Uterus (tissue), 3 donors: ENCODE measurements at regions not wholly inside any gene's neighbourhood (a gene's known extent, or its start where the extent isn't known, plus 50 kb on each side); places are given as distances from the start of the nearest gene placed in this dataset.

Source experiments
- DNase-seq, 2 donors: peaks; one replicate each; pipeline ENCODE4 v3.0.0-alpha.2; 2019 to 2020
- H3K27ac ChIP-seq, 2 donors: fragments of 200-600 bp; sonication (generic); 1 replicate in 1 of 2; 2 replicates in 1 of 2; pipeline ENCODE4 v1.5.1; 2016 to 2018
- H3K27me3 ChIP-seq, 2 donors: fragments of 200-600 bp; sonication (generic); one replicate each; pipeline ENCODE4 v1.5.1; 2018 to 2019; ENCODE audit warnings: control low read depth in 1 of 2
- H3K36me3 ChIP-seq, 2 donors: fragments of 200-600 bp; sonication (generic); one replicate each; pipeline ENCODE4 v1.5.1; 2019; ENCODE audit warnings: control low read depth in 1 of 2
- H3K4me1 ChIP-seq, 2 donors: fragments of 200-600 bp; sonication (generic); one replicate each; pipeline ENCODE4 v1.5.1; 2018 to 2019; ENCODE audit warnings: control low read depth in 1 of 2
- H3K4me3 ChIP-seq, 2 donors: fragments of 200-600 bp; sonication (generic); 1 replicate in 1 of 2; 2 replicates in 1 of 2; pipeline ENCODE4 v1.5.1; 2018 to 2019; ENCODE audit warnings: mild to moderate bottlenecking in 1 of 2
- H3K9me3 ChIP-seq, 2 donors: fragments of 200-600 bp; sonication (generic); one replicate each; pipeline ENCODE4 v1.5.1; 2019; ENCODE audit warnings: control low read depth in 1 of 2
- POLR2A ChIP-seq, 2 donors: fragments of 450-650 bp; IDR thresholded peaks; one replicate each; pipeline ENCODE4 v1.6.1; 2016; ENCODE audit warnings: antibody characterized with exemption in 2 of 2, mild to moderate bottlenecking in 1 of 2, moderate library complexity in 1 of 2
- intact Hi-C: fragments of 100-400 bp; cut with DNase I; formaldehyde crosslinking; loops from one replicate; pipeline ENCODE4 v1.15.1; 2023; ENCODE audit warnings: low total_unique reads
- TF ChIP-seq, protein P1 (sequence below), 4 experiments: fragments of 200-600 bp in 2 of 4; fragments of 450-650 bp in 2 of 4; sonication (generic) in 2 of 4; IDR thresholded peaks; one replicate each; pipeline ENCODE4 v1.5.1; 2016 to 2019; ENCODE audit warnings: antibody characterized with exemption in 4 of 4, mild to moderate bottlenecking in 2 of 4, moderate library complexity in 1 of 4
- donor health status: DM: yes; HTN: yes; CAD: no.

DNA sequence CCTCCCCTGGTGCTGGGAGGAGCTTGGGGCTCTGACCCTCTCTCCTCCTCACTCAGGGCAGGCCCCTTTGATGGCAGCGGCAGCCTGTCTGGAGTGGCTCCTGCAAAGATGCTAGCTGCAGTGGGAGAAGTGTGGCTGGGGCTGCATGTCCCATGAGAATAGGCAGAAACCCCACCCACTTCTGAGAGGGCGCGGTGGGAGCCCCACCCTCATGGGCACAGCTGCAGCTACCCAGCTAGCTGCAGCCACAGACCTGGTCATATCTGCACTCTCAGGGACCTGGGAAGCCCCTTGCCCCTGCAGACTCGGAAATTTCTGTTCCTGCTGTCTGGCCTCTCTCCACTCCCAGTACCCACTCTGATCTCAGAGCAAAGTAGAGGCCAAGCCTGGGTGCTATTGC is 72.2 kb upstream of the BRD7 start:
- Histone ChIP-seq H3K9me3 (peaks cover 0 to 3% of the 10 kb centered on the region in 2 donors), H3K27ac (no peak overlapping the region), H3K4me3 (no peak overlapping the region), H3K27me3 (no peaks in the 10 kb centered on the region), H3K36me3 (no peaks in the 10 kb centered on the region), H3K4me1 (no peaks in the 10 kb centered on the region)
- no peak for DNase-seq
- no peak for TF ChIP-seq POLR2A (IDR thresholded peaks at IDR 0.05)
- TF ChIP-seq, protein P1, sequence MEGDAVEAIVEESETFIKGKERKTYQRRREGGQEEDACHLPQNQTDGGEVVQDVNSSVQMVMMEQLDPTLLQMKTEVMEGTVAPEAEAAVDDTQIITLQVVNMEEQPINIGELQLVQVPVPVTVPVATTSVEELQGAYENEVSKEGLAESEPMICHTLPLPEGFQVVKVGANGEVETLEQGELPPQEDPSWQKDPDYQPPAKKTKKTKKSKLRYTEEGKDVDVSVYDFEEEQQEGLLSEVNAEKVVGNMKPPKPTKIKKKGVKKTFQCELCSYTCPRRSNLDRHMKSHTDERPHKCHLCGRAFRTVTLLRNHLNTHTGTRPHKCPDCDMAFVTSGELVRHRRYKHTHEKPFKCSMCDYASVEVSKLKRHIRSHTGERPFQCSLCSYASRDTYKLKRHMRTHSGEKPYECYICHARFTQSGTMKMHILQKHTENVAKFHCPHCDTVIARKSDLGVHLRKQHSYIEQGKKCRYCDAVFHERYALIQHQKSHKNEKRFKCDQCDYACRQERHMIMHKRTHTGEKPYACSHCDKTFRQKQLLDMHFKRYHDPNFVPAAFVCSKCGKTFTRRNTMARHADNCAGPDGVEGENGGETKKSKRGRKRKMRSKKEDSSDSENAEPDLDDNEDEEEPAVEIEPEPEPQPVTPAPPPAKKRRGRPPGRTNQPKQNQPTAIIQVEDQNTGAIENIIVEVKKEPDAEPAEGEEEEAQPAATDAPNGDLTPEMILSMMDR (IDR thresholded peaks at IDR 0.05) = no peak
- intact Hi-C loops = no loop called here

DNA sequence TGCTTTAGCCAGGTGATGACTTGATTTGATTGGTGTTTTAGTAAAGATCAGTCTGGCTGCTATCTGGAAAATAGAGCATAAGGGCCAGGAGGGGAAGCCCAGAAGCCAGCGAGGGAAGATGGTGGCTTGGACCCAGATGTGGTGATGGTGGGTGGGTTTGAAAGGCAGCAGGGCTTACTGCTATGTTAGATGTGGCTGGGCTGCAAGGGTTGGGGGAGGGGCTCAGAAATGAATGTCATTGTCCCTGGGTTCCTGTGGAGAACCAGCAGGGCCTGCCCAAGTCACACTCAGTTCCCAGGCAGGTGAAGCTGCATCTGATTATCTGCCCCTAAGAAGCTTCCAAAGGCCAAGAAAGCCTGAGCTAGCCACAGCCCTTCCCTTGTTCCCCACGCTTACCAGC is 71.7 kb upstream of the BRD7 start:
- no peaks in the 10 kb centered on the region for H3K36me3 ChIP-seq
- no peak overlapping the region for H3K4me3 ChIP-seq
- no peaks in the 10 kb centered on the region for H3K4me1 ChIP-seq
- intact Hi-C loops = no loop called here
- H3K27ac ChIP-seq = no peak overlapping the region
- H3K27me3 ChIP-seq = no peaks in the 10 kb centered on the region
- peaks cover 0 to 3% of the 10 kb centered on the region in 2 donors for H3K9me3 ChIP-seq
- no peak for DNase-seq
- TF ChIP-seq, protein P1 (IDR thresholded peaks at IDR 0.05) = no peak
- TF ChIP-seq POLR2A (IDR thresholded peaks at IDR 0.05) = no peak

DNA sequence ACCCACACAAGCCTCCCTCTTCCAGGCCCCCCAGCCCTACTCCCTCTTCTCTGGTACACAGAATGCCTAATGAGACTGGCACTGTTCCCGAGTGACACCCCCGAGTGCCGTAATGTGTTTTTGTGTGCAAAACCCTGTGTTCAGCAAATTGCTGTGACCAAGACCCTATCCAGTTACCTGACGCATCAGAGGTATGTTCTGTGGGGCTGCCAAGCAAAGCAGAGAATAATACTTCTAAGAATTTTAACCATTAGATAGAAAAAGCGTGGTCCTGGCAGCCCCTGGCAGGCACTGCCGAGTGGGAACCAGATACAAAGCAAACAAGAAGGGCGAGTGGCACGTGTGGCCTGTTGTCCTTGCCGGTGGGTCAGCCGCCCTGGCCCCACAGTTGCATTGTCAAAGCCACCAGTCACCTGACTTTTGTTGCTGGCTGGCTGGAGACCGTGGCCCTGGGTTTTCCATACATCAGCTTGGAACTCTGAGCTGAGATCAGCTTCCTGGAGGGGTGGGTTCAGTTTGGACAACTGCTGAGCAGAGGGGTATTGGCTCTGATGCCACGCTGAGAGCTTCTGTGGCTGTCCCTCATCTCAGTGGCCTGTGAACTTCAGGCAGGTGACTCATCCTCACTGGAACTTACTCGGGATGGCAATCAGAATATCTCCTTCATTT is 69.1 kb upstream of the BRD7 start:
- TF ChIP-seq, protein P1 (IDR thresholded peaks at IDR 0.05) = no peak
- TF ChIP-seq POLR2A (IDR thresholded peaks at IDR 0.05) = no peak
- intact Hi-C loops = no loop called here

DNA sequence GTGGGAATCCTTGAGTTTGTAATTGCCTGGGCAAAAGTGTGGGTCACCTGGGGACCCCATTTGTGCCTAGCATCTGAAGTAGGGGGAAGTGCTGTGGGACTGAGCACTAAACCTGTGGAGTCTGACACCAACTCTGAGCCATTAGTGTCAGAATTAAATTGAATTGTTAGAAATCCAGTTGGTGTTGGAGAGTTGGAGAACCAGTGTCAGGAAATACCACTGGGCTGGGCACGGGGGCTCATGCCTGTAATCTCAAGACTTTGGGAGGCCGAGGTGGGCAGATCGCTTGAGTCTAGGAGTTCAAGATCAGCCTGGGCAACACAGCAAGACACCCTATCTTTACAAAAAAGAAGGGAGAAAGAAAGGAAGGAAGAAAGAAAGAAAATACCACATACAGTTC is 67.5 kb upstream of the BRD7 start:
- peaks cover 0 to 3% of the 10 kb centered on the region in 2 donors for H3K9me3 ChIP-seq
- no peaks in the 10 kb centered on the region for H3K4me1 ChIP-seq
- no peak overlapping the region for H3K4me3 ChIP-seq
- intact Hi-C loops = no loop called here
- H3K36me3 ChIP-seq = no peaks in the 10 kb centered on the region
- no peaks in the 10 kb centered on the region for H3K27me3 ChIP-seq
- DNase-seq = no peak
- no peak overlapping the region for H3K27ac ChIP-seq
- TF ChIP-seq POLR2A (IDR thresholded peaks at IDR 0.05) = no peak
- TF ChIP-seq, protein P1 (IDR thresholded peaks at IDR 0.05) = no peak

More for the DNA sequence above, 69.1 kb upstream of the BRD7 start:
- no peak for DNase-seq
- no peak overlapping the region for H3K27ac ChIP-seq
- H3K4me1 ChIP-seq = no peaks in the 10 kb centered on the region
- H3K4me3 ChIP-seq = no peak overlapping the region
- H3K27me3 ChIP-seq = no peaks in the 10 kb centered on the region
- no peaks in the 10 kb centered on the region for H3K36me3 ChIP-seq
- peaks cover 0 to 3% of the 10 kb centered on the region in 2 donors for H3K9me3 ChIP-seq

DNA sequence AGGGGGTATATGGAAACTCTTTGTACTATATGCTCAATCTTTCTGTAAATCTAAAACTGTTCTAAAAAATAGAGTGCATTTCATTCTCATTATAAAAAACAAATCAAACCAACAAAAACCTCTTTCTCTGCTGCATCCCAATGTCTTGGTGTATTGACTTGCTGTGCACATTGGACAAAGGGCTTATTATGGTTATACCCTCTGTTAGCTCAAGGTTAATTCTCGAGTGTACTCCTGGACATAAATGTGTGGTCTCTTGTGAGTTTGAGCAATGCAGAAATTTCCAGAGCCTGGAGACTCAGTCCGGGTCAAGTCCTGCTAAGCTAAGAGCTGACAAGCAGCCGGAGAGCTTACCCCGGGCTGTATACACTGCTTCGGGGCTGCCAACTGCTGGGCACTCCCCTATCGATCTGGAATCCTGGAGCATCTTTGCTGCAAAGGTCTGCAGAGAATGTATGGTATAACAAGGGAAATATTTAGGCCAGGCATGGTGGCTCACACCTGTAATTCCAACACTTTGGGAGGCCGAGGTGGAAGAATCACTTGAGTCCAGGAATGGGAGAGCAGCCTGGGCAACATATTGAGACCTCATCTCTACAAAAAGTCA is 66.2 kb upstream of the BRD7 start:
- no peaks in the 10 kb centered on the region for H3K36me3 ChIP-seq
- H3K27ac ChIP-seq = no peak overlapping the region
- H3K9me3 ChIP-seq = peaks cover 0 to 3% of the 10 kb centered on the region in 2 donors
- no peaks in the 10 kb centered on the region for H3K27me3 ChIP-seq
- DNase-seq = no peak
- no peak for TF ChIP-seq POLR2A (IDR thresholded peaks at IDR 0.05)
- TF ChIP-seq, protein P1 (IDR thresholded peaks at IDR 0.05) = no peak
- intact Hi-C loops = no loop called here
- no peaks in the 10 kb centered on the region for H3K4me1 ChIP-seq
- no peak overlapping the region for H3K4me3 ChIP-seq
